Fibroblast of lung (primary cell): ENCODE measurements at regions not wholly inside any gene's neighbourhood (a gene's known extent, or its start where the extent isn't known, plus 50 kb on each side); places are given as distances from the start of the nearest gene placed in this dataset.
"Not testable (repeated sequence)": the region's sequence is repeated elsewhere in the genome, so short reads cannot be mapped to it uniquely, and the experiment has no call there.

Experiments used
- DNase-seq, 2 donors: peaks; one replicate each; pipeline versions ENCODE4 v3.0.0 to v3.0.0-alpha.2; 2010; ENCODE audit warnings: low read depth in 2 of 2
- H2AFZ ChIP-seq: 2 replicates; pipeline ENCODE4 v1.5.1; 2012; ENCODE audit warnings: low read length, control low read depth, inconsistent platforms
- H3K27ac ChIP-seq: 2 replicates; pipeline ENCODE4 v1.5.1; 2011; ENCODE audit warnings: low read length, control low read depth; ENCODE audit not compliant: insufficient read depth
- H3K27me3 ChIP-seq: 2 replicates; pipeline ENCODE4 v1.5.1; 2011; ENCODE audit warnings: mild to moderate bottlenecking, low read length; ENCODE audit not compliant: control insufficient read depth, insufficient read depth
- H3K36me3 ChIP-seq: 2 replicates; pipeline ENCODE4 v1.5.1; 2011; ENCODE audit warnings: low read length; ENCODE audit not compliant: control insufficient read depth, insufficient read depth
- H3K4me1 ChIP-seq: 2 replicates; pipeline ENCODE4 v1.5.1; 2011; ENCODE audit warnings: low read length; ENCODE audit not compliant: control insufficient read depth, insufficient read depth; ENCODE audit errors: extremely low read depth
- H3K4me2 ChIP-seq: 2 replicates; pipeline ENCODE4 v1.5.1; 2011; ENCODE audit warnings: low read length, control low read depth; ENCODE audit not compliant: insufficient read depth; ENCODE audit errors: extremely low read depth
- H3K4me3 ChIP-seq, 4 experiments: fragments of 200-600 bp in 1 of 4; sonication (generic) in 1 of 4; replicated peaks in 1 of 4; 2 replicates each; pipeline ENCODE4 v1.5.1; 2011 to 2016; ENCODE audit warnings: low read length in 4 of 4, low read depth in 3 of 4, mild to moderate bottlenecking in 3 of 4, control low read depth in 2 of 4, inconsistent platforms in 1 of 4, mixed read lengths in 1 of 4; ENCODE audit not compliant: insufficient read depth in 1 of 4; ENCODE audit errors: control extremely low read depth in 1 of 4
- H3K79me2 ChIP-seq: 2 replicates; pipeline ENCODE4 v1.5.1; 2012; ENCODE audit warnings: mild to moderate bottlenecking, low read length, inconsistent platforms; ENCODE audit not compliant: control insufficient read depth, insufficient read depth
- H3K9ac ChIP-seq: 2 replicates; pipeline ENCODE4 v1.5.1; 2011; ENCODE audit warnings: mild to moderate bottlenecking, low read length, control low read depth; ENCODE audit not compliant: insufficient read depth
- H3K9me3 ChIP-seq: 2 replicates; pipeline ENCODE4 v1.5.1; 2012; ENCODE audit warnings: low read depth, low read length; ENCODE audit not compliant: control insufficient read depth, insufficient read depth
- H4K20me1 ChIP-seq: 2 replicates; pipeline ENCODE4 v1.5.1; 2011; ENCODE audit warnings: low read length; ENCODE audit not compliant: control insufficient read depth, insufficient read depth; ENCODE audit errors: extremely low read depth
- EZH2 ChIP-seq: IDR thresholded peaks from 2 replicates; pipeline ENCODE4 v1.5.1; 2012; ENCODE audit warnings: low read length, control low read depth, mild to moderate bottlenecking; ENCODE audit errors: missing control alignments
- TF ChIP-seq, protein P1 (sequence below), 2 donors: IDR thresholded peaks in 1 of 2; conservative IDR thresholded peaks in 1 of 2; 1 replicate in 1 of 2; 2 replicates in 1 of 2; pipeline ENCODE4 v1.5.1; 2011 to 2012; ENCODE audit warnings: low read length in 2 of 2, control low read depth in 1 of 2, inconsistent platforms in 1 of 2, low read depth in 1 of 2, mild to moderate bottlenecking in 1 of 2

DNA sequence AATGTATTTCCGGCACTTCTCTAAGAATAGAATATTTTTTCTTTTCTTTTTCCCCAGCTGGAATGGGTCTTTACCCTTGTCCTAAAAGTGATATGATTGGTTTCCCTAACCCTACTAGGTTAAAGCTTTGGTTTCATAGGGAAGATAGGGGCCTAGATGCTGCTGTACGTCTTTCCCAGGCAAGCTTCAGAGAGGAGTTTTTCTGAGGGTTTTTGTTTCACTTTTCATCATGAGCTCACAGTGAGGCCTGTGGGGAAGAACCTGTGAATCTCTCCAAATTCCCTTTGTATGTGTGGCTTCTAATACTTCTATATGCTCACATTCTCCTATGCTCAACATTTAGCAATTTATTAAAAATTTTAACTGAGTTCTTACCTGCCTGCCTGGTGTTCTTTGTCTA is 320.0 kb upstream of the PCDH18 start:
- H3K36me3 ChIP-seq: no peaks in the 10 kb centered on the region
- H3K4me2 ChIP-seq: no peak overlapping the region
- no peaks in the 10 kb centered on the region for H3K4me1 ChIP-seq
- H3K9me3 ChIP-seq: no peaks in the 10 kb centered on the region
- H3K9ac ChIP-seq: no peak overlapping the region
- no peak for TF ChIP-seq EZH2
- TF ChIP-seq, protein P1, sequence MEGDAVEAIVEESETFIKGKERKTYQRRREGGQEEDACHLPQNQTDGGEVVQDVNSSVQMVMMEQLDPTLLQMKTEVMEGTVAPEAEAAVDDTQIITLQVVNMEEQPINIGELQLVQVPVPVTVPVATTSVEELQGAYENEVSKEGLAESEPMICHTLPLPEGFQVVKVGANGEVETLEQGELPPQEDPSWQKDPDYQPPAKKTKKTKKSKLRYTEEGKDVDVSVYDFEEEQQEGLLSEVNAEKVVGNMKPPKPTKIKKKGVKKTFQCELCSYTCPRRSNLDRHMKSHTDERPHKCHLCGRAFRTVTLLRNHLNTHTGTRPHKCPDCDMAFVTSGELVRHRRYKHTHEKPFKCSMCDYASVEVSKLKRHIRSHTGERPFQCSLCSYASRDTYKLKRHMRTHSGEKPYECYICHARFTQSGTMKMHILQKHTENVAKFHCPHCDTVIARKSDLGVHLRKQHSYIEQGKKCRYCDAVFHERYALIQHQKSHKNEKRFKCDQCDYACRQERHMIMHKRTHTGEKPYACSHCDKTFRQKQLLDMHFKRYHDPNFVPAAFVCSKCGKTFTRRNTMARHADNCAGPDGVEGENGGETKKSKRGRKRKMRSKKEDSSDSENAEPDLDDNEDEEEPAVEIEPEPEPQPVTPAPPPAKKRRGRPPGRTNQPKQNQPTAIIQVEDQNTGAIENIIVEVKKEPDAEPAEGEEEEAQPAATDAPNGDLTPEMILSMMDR (conservative IDR thresholded peaks at IDR 0.05 in 1 of 2, IDR thresholded peaks at IDR 0.05 in 1 of 2; ENCODE audit: low read depth in 1 of 2, low read length in 2 of 2): no peak
- no peak overlapping the region for H3K27ac ChIP-seq
- DNase-seq: no peak
- no peak overlapping the region for H2AFZ ChIP-seq
- H3K4me3 ChIP-seq: no peak overlapping the region
- H3K27me3 ChIP-seq: no peaks in the 10 kb centered on the region
- H3K79me2 ChIP-seq: no peaks in the 10 kb centered on the region
- H4K20me1 ChIP-seq: no peaks in the 10 kb centered on the region

DNA sequence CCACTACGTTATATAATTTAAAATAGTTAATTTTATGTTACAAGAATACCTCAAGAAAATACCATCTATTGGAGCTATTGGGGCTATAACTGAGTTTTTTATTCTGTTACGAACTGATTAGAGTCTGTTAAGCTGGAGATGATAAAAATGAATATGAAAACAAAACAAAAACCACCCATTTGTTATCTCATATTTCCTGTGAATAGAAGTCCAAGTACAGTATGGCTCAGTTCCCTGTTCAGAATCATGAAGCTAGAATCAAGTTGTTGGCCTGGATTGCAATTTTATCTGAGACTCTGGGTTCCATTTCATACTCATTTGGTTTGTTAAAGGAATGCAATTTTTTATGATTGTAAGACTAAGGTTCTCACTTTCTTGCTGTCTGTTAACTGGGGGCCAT is 319.1 kb upstream of the PCDH18 start:
- Histone ChIP-seq H2AFZ (no peak overlapping the region), H3K9ac (no peak overlapping the region)
- TF ChIP-seq, protein P1 (conservative IDR thresholded peaks at IDR 0.05 in 1 of 2, IDR thresholded peaks at IDR 0.05 in 1 of 2; ENCODE audit: low read depth in 1 of 2, low read length in 2 of 2): no peak
- no peak for TF ChIP-seq EZH2

DNA sequence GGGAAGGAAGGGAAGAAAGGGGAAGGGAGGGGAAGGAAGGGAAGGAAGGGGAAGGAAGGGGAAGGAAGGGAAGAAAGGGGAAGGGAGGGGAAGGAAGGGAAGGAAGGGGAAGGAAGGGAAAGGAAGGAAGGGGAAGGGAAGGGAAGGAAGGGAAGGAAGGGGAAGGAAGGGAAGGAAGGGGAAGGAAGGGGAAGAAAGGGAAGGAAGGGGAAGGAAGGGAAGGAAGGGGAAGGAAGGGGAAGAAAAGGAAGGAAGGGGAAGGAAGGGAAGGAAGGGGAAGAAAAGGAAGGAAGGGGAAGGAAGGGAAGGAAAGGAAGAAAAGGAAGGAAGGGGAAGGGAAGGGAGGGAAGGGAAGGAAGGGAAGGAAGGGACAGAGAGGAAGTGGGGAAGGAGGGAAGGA is 295.7 kb upstream of the PCDH18 start:
- H3K9ac ChIP-seq, H4K20me1 ChIP-seq, H2AFZ ChIP-seq, H3K27me3 ChIP-seq, H3K4me1 ChIP-seq, H3K79me2 ChIP-seq, H3K36me3 ChIP-seq, H3K4me3 ChIP-seq, DNase-seq, H3K9me3 ChIP-seq, H3K27ac ChIP-seq, H3K4me2 ChIP-seq: not testable (repeated sequence)

More for the DNA sequence above, 319.1 kb upstream of the PCDH18 start:
- no peak overlapping the region for H3K4me3 ChIP-seq
- H3K4me2 ChIP-seq: no peak overlapping the region
- no peaks in the 10 kb centered on the region for H3K27me3 ChIP-seq
- no peak overlapping the region for H3K27ac ChIP-seq
- H3K9me3 ChIP-seq: no peaks in the 10 kb centered on the region
- no peaks in the 10 kb centered on the region for H4K20me1 ChIP-seq
- DNase-seq: no peak
- no peaks in the 10 kb centered on the region for H3K79me2 ChIP-seq
- no peaks in the 10 kb centered on the region for H3K36me3 ChIP-seq
- H3K4me1 ChIP-seq: no peaks in the 10 kb centered on the region
